GM18499 (cell line): ENCODE measurements at regions not wholly inside any gene's neighbourhood (a gene's known extent, or its start where the extent isn't known, plus 50 kb on each side); places are given as distances from the start of the nearest gene placed in this dataset.
"Not testable (repeated sequence)": the region's sequence is repeated elsewhere in the genome, so short reads cannot be mapped to it uniquely, and the experiment has no call there.

Source experiments
- ATAC-seq: cut with Tn5 transposase; IDR thresholded peaks from one replicate; pipeline ENCODE4 v1.9.1; 2021; ENCODE audit warnings: moderate number of reproducible peaks; ENCODE audit not compliant: insufficient read depth, unreplicated experiment

DNA sequence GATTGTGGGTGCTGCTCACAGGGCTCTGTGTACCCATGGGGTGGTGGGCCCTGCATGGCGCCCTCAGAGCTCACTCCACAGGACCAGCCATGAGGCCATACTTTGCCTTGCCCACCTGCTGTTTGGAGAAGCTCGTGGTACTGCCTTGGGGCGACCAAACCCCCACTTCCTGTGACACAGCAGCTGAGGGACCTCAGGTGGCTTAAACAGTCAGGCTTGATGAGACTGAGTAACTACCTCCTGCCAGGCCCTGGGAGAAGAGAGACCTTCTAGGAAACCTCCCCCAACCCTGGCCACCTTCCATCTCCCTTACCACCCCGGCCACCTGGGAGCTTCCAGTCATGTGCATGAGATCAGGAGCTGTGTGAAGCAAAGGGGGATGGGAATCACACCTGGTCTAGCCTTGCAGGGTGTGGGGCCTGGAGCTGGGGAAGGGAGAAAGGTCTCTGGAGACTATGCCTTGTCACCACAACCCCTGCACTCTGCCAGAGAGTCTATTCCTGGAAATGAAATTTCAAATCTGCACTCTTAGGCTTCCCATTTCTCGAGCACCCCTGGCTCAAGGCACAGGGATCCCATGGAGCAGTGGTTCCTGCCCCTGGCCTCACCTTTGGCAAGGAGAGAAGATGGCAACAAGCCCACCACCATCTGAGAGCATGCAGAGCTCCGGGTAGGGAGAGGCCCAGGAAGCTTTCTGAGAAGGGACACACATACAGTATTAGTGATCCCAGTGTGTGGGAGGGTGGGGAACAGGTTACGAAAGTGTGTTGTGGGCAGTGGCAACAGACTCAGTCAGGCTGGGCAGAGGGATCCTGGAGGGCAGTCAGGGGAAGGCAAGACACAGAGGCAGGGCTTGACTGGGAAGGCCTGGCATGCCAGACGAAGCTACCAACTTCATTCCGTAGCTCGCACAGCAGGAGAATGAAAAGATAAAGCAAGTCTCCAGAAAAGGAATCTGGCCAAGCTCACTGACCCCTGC lies 125.0 kb downstream of the URI1 start:
- no peak for ATAC-seq

DNA sequence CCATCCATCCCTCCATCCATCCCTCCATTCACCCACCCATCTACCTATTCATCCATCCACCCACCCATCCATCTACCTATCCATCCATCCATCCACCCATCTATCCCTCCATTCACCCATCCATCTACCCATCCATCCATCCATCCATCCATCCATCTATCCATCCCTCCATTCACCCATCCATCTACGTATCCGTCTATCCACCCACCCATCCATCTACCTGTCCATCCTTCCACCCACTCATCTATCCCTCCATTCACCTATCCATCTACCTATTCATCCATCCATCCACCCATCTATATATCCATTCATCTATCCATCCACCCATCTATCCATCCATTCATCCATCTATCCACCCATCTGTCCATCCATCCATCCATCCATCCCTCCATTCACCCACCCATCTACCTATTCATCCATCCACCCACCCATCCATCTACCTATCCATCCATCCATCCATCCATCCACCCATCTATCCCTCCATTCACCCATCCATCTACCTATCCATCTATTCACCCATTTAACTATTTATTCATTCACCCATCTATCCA lies 126.0 kb downstream of the URI1 start:
- not testable (repeated sequence) for ATAC-seq

DNA sequence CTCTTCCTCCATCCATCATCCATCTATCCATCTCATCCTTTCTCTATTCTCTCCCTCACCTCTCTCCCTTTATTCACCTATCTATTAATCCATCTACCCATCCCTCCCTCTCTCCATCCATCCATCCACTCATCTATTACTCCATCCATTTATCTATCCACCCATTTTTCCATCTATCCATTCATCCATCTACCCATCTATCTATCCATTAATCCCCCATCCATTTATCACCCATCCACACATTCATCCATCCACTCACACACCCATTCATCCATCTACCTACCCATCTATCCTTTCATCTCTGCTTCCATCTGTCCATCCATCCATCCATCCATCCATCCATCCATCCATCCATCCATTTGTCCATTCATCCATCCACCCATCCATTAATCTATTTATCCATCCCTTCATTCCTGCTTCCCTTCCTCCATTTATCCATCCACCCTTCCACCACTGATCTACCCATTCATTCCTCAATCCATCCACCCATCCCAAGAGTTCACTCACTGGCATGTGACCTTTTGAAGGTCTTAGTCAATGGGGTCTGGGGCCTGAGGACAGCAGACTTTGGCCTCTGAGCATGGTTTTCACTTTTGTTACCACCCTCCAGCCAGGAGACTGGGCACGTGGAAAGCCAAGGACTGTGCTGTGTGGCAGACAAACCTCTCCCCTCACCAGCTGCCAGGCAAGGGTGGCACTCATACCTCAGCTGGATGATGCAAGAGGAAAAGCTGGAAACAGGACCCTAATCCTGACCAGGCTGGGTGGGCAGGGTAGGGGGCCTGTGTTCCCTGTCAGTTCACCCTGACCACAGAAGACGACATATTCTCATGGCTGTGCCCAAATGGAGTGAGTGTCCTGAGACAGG lies 126.7 kb downstream of the URI1 start:
- no peak for ATAC-seq

DNA sequence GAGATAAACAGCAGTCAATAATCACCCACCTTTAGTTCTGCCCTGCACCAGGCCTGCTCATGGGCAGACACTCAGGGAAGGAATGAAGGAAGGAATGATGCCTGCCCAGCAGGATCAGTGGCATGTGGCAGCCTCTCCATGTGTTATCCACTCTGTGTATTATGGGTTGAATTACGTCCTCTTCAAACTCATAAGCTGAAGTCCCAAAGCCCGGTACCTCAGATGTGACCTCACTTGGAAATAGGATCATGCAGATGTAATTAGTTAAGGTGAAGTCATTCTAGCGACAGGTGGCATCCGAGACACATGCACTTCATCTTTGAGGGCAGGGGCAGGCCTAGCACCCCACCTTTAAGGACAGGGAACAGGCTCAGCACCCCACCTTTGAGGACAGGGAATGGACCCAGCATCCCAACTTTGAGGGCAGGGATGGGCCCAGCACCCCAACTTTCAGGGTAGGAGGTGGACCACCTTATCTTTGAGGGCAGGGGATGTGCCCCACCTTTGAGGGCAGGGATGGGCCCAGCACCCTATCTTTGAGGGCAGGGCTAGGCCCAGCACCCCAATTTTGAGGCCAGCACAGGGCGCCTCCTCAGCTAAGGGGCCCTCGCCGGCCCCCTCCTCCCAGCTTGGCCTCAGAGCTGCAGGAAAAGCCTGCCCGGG lies 127.6 kb downstream of the URI1 start:
- ATAC-seq, result no peak

DNA sequence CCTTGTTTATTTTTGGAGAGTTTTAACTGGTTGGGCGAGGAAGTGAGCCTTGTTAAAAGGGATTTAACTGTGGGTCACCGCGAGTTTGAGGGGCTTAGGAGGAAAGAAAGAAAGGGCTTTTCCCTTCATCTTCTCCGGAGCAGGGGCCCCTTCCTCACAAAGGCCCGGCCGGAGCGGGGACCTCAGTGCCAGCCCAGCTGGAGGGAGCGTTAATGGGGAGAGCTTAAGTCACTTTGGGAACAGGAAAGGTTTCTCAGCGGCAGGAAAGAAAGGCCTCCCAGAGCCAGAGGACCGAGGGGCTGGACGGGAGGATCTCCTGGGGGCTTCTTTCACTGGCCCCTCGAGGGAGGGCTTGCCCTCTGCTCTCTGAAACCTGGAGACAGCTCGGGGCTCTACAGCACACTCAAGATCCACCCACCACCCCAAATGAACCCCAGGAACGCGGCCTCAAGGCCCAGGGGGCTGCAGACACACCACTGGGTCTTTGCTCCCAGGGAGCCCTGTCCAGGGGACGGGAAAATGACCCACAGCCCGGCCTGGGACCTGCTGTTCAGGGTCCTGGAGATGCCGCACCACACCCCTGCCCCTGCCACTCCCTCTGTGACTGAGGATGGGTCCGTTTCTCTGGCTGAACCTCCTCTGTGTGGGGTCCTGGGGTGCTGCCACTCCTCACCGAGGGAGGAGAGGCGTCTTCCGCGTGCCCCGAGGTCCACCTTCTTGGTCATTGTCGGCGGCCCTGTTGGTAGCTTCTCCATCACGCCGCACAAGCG lies 128.3 kb downstream of the URI1 start:
- no peak for ATAC-seq

DNA sequence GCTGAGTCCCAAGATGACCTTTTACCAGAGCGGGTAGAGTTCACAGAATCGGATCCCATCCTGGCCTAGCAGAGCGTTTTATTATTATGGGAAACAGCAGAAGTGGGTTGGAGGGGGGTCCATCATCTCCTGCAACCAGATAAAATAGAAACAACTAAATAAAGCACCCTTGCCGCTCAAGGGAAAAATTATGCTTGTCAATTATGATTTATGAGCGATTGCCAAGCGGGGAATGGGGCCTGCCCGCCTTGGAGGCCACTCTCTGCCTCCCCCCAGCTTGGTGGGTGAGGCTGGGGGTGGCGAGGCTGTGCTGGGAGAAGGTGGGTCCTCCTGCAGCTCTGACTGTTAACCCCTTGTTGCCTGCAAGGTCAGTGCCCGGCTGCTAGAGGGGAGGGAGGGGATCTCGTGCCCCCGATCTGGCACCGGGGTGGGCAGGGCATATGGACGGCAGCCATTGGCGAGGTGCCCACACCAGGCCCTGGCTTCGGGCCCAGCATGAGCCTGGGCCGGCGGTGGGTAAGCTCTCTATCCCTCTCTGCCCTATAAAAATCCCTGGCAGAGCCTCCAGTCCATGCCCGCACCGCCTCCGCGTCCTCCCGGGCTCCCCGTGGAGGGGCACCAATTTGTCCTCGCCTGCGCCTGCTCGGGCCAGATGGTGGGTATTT lies 129.1 kb downstream of the URI1 start:
- ATAC-seq, result no peak

DNA sequence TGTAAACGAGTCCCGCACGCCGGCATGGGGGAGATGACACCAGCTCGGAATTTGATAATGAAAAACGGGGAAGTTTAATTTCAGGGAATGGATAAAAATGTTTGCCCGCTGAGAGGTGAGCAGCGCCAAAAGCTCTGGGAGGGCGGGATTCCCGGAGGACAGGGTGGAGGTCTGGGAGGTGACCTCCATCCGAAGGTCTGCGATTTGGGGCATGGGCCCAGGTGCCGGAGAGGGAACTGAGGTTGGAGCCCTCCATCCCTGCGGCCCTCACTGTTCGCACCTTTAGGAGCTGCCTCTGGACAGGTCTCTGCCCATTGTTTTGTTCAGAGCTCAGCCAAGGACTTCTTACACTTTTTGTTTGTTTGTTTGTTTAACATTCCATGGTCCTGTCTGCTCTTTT lies 129.8 kb downstream of the URI1 start:
- no peak for ATAC-seq

DNA sequence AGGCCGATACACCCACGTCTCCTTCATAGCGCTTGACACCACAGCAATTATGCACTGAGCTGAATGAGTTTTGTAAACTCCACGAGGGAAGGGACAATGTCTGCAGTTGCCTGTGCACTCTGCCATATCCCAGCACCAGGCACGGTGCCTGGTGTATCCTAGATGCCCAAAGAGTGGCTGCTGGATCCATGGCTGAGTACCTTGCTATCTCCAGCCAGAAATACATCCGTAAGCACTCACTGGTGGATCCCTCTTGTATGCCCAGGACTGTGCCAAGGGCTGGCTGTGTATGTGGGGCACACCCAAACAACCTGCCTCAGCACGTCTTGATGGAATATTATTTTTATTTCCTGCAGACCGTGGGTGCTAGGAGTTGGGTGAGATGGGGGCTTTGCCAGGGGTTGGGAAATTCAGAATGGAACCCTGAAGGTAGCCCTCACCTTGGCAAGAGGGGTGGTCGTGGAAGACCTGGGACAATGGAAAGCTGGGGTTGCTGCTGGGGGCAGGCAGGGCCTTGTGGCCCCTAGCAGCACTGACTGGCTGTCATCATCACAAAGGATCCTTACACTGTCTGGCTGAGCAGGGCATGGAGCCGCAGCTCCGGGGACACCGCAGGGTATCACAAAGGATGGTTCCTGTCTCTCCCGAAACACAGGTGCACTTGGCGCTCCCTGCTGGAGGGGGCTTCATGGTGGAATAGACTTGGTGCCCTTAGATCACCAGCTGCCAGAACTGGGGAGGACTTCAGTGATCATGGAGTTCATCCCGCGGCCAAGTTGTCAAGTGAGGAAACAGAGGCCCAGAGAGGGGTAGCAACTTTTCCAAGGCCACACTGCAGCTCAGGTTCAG lies 131.3 kb downstream of the URI1 start:
- ATAC-seq, result no peak

DNA sequence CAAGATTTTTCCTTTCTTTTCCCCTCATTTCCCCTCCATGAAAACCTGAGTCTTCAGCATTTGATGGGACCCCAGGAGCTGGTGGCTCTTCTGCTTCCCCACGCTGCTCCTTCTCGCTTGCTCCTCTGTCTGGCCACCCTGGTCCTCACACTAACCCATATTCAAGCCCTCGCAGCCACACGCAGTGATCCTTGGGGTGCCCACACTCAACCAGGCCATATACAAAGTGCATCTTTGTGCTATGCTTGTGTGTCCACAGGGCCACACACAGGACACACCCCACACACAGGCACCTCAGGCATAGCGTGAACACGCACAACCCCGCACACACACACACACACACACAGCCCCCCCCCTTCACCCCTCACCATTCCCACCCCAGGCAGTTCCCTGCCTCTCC lies 132.1 kb downstream of the URI1 start:
- ATAC-seq, result no peak

DNA sequence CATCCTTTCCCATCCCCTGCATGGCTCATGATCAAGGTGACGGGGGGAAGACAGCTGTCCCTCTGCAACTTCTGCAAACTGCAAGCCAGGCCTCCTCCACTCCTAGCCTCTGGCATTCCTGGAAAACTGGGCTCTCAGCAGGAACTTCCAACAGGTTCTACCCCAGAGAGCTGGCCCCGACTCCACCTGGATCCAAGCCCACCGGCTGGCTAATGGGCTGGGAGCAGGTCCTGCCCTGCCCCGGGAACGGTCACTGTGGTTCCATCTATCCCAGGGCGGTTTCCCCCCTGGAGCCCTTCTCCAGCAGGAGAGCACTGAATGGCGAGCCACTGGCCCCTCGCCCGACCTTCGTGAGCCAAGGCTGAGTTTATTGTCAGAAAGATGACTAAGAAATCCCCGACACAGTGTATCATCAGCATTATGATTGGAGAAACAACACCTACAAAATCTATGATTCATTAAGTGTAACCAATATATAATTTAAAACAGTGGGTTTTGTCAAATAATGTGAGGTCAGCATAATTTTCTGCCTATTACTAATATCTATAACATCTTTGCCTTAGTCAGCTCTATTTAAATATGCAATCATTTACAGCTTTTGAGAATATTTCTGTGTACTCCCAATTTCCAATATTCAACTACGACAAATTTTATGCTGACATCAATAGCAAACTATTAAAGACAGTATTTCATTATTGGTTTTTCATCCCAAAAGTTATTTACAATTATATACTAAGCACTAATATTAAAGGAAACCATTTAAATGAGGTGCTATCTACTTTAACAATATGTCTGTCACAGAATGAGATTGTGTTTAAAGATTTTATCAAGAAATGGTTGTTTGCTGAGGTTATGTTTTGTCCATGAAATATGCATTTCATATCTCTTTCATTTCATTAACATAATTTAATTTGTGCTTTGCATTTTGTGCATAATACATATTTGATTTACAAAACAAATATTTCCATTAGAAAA lies 133.0 kb downstream of the URI1 start:
- ATAC-seq, result no peak

DNA sequence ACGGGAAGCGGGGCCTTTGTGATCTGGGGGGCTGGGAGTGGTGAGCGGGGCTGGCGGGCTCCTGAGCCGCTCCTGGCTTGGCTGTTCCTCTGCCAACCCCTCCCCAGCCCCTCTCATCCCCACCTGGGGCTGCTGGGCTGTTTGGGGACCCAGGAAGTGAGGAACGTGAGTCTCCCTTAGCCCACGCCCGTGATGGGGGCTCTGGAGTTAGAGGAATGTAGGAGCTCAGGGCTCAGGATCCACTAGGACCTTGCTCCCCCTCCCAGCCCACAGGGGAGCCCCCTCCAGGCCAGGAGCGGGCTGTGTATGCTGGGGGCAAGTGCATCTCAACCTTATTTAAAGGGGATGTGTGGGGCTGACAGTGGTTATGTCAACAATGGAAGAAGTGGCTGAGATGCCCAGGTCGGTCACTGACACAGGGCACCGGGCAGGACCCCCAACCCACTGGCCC lies 134.1 kb downstream of the URI1 start:
- no peak for ATAC-seq

DNA sequence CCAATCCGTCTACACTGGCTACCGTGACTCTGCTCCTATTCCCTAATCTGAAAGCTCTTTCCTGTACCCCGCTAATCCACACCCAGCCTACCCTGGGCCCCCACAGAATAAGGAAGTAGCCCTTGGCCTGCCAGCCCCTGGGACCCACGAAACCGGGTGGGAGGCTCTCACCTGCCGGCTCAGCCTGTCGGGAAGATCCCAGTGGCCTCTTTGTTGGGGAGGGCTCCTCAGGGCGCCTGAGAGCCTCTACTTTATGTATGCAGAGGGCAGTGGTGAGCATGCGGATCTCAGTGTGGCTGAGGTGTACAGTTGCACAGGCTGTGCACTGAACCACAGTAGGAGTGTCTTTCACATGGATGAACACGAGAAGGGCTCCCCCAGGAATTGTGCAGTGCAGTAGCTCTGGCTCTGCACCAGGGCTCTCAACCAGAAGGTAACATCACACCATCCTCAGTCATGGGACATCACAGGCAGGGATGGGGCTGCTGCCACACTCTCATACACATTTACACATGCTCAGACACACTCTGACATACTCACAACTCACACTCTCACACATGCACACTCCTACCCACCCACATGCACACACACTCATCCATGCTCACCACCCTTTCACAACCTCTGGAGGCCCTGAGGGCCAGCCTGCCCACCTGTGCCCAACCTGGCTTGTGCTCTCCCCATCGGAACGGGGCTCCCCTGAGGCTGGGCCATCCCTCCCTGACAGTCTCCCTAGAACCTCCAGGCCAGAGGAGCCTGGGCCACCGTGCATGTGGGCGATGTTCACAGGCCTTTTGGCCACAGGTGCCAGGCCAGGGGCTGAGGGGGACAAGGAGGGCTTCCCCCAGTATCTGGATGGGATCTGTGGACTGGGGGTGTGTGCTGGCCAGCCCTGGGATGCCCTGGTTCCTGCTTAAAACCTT lies 135.0 kb downstream of the URI1 start:
- ATAC-seq, result no peak

DNA sequence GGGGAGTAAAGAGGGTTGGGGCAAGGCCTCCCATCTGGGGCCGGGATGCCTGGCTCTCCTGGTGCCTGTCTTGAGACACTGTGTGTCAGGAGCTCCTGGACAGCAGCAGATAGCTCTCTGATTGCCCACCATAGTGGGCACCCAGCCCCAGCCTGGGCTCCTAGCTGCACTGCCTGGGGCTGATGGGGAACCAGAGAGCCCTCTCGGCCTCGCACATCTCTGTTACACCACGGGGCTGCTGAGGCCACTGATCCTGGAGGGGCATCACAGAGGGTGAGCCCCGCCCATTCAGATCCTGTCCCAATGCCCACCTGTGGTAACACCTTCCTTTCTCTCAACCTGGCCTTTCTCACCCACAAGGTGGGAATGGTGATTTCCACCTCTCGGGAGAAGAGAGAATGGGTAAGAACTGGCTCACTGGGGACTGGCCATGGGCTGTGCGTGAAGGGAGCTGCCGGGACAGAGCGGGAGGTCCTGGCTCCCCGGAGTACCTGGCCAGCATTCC lies 135.9 kb downstream of the URI1 start:
- no peak for ATAC-seq

DNA sequence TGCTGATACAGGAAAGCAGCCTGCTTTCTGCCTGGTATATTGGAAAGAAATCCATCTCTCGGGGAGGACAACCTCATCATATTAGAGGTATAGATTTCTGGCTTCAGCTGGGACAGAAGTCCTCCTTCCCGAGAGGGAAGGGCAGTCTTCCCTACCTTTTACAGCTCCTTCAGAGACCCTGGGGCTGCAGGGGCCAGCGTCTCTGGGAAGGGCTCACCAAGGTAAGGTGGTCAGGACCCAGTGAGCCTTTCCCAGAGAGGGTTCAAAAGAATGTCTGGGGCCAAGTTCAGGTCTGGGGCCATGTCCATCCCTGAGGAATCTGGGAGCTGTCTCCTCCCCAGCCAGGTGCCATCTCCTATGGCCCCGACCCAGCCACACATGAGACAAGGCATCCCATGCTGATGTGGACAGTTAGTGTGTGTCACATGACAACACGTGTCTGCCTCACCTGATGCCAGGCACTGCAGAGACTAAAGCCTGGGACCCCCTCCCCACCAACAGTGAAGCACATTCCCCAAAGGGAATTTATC lies 136.4 kb downstream of the URI1 start:
- ATAC-seq, result no peak

DNA sequence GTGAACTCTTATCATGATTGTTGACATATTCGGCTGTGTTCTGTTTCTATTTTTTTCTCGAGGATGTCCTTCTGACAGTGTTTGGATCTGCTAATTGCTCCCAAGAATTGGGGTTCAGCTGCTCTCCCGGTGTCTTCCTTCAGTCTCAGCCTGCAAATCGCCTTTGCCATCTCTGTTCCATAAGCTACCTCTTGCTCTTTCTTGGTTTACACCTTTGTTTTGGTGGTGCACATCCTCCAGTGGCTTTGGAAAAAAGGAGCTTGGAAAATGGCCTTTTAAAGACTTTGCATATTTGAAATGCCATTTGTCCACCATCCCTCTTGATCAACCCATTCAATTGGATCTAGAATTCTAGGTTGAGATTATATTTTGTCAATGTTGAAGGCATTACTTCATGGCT lies 137.2 kb downstream of the URI1 start:
- ATAC-seq, result no peak

DNA sequence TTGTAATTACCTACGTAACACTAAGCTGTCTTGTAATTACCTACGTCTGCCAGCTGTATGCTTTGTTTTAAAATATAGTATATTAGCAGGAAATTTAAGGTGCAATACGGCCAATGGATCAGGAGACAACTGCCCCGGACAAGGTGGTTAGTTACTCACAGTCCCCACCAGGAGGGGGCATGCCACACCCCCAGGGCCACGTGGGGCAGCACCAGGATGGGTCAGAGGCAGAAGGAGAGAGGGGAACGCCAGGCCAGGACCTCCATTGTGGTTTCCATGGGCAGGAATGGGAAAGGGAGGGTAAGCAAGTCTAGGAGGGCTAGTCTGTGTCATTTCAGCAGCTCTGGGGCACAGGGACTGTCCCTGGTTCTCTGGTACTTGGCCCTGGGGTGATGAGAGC lies 140.1 kb downstream of the URI1 start:
- no peak for ATAC-seq
